ENCODE measurements at regions not wholly inside any gene's neighbourhood (a gene's known extent, or its start where the extent isn't known, plus 50 kb on each side); places are given as distances from the start of the nearest gene placed in this dataset.

DNA sequence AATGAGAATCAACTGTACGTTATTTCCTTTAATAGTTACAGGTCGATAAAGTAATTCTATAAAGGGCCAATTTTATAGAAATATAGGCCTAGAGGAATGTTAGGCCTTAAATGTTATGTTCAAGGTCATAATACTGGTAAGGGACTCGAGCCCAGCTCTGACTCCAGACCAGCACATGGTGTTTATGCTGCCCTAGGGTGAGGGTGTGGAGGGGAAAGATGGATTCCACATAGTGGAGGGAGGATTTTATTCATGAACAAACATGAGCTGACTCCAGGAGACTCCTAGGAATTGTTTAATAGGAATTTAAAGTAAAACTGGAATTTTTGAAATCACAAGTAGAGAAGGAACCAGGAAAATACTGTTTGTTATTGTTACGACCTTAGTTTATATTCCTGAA is 139.9 kb downstream of the LACC1 start:
- Histone ChIP-seq H2BK20ac (ENCODE audit: low read length) (no peak overlapping the region), H2BK12ac (ENCODE audit: low read depth, low read length) (no peak overlapping the region), H2AFZ (ENCODE audit: low read length) (no peak overlapping the region), H3K27ac (ENCODE audit: low read depth, low read length) (no peak overlapping the region), H3K4ac (replicated peaks; ENCODE audit: insufficient read length, low read depth, low read length) (no peak overlapping the region), H3K4me2 (ENCODE audit: insufficient read depth in 1 of 2, low read depth in 2 of 2, low read length in 2 of 2) (no peak overlapping the region), H4K91ac (replicated peaks; ENCODE audit: insufficient read length, low read length) (no peak overlapping the region), H3K23ac (ENCODE audit: insufficient read length) (no peak overlapping the region), H2BK5ac (ENCODE audit: low read depth, low read length) (no peak overlapping the region), H2BK120ac (replicated peaks; ENCODE audit: low read depth, low read length) (no peak overlapping the region), H3K36me3 (ENCODE audit: control insufficient read depth in 2 of 4, insufficient read depth in 4 of 4, low read length in 3 of 4) (no peaks in the 10 kb centered on the region), H3K4me1 (replicated peaks in 1 of 4; ENCODE audit: control insufficient read depth in 3 of 4, insufficient read depth in 4 of 4, low read length in 3 of 4) (no peaks in the 10 kb centered on the region), H3K18ac (ENCODE audit: extremely low read depth, low read length) (no peak overlapping the region), H2BK15ac (ENCODE audit: low read length) (no peak overlapping the region), H4K5ac (ENCODE audit: insufficient read length, low read depth, low read length) (no peak overlapping the region), H2AK5ac (ENCODE audit: low read depth, low read length) (no peak overlapping the region), H3K14ac (ENCODE audit: insufficient read length) (no peak overlapping the region), H3K27me3 (replicated peaks in 1 of 4; ENCODE audit: control insufficient read depth in 3 of 4, extremely low read depth in 1 of 4, insufficient read depth in 3 of 4, low read length in 3 of 4) (peaks cover 0 to 1% (median 0%) of the 10 kb centered on the region in 4 experiments; a peak in 1 of 7 replicates), H3K79me1 (ENCODE audit: low read depth, low read length) (no peaks in the 10 kb centered on the region), H3K4me3 (ENCODE audit: extremely low read depth in 1 of 4, insufficient read depth in 2 of 4, low read depth in 3 of 4, low read length in 4 of 4) (no peak overlapping the region), H4K8ac (ENCODE audit: extremely low read depth, insufficient read depth, low read length) (no peak overlapping the region), H3K79me2 (ENCODE audit: control insufficient read depth in 1 of 2, insufficient read depth in 2 of 2, low read length in 2 of 2) (no peaks in the 10 kb centered on the region), H3K9me3 (ENCODE audit: insufficient read depth in 2 of 2, low read depth in 1 of 2, low read length in 1 of 2) (no peaks in the 10 kb centered on the region), H3K56ac (replicated peaks; ENCODE audit: insufficient read length, low read depth, low read length) (no peak overlapping the region), H3K23me2 (ENCODE audit: low read depth, low read length) (no peaks in the 10 kb centered on the region; the same call in 1 of the 2 replicates), H4K20me1 (replicated peaks in 1 of 2; ENCODE audit: control insufficient read depth in 1 of 2, insufficient read depth in 2 of 2, low read length in 2 of 2) (no peaks in the 10 kb centered on the region), H3K9ac (replicated peaks in 1 of 4; ENCODE audit: extremely low read depth in 1 of 4, low read depth in 3 of 4, low read length in 3 of 4) (no peak overlapping the region)
- FAIRE-seq = no peak
- WGBS, 2 experiments (ENCODE audit: extremely low coverage in 1 of 2, insufficient coverage in 1 of 2, insufficient read length in 1 of 2, insufficient replicate concordance in 2 of 2, low coverage in 1 of 2, low lambda C conversion rate in 2 of 2, missing lambda C conversion rate in 1 of 2) = 96% methylated on average over 4 of the region's 4 CpGs; no CpG with 5 or more reads in 1 of the 2 experiments
- ChIA-PET CTCF (ENCODE audit: partially characterized antibody) (interaction anchor here (0.8 to 1.6 kb wide), 3 partner anchors 9 to 87 kb away, joined by 3 to 5 read pairs (median 3); no protein-coding TSS in a partner anchor), POLR2A (ENCODE audit: partially characterized antibody) (no interaction called here)
- no peak for DNase-seq (ENCODE audit: low read depth in 1 of 2, low spot score in 2 of 2)
- TF ChIP-seq EZH2 (IDR thresholded peaks at IDR 0.05; ENCODE audit: low read depth, low read length, severe bottlenecking) (no peak), SIX5 (IDR thresholded peaks at IDR 0.05; ENCODE audit: low read depth, low read length) (no peak), RXRA (IDR thresholded peaks at IDR 0.05; ENCODE audit: insufficient read depth, low read depth, low read length) (no peak), EP300 (IDR thresholded peaks at IDR 0.05; ENCODE audit: borderline replicate concordance in 1 of 2, low read depth in 2 of 2, low read length in 2 of 2) (no peak), TAF7 (optimal IDR thresholded peaks at IDR 0.05; ENCODE audit: borderline replicate concordance, low read depth, low read length) (no peak), KDM4A (IDR thresholded peaks at IDR 0.05; ENCODE audit: low read depth, low read length, severe bottlenecking) (no peak), EGR1 (IDR thresholded peaks at IDR 0.05; ENCODE audit: borderline replicate concordance, low read depth, low read length) (no peak), POLR2A (IDR thresholded peaks at IDR 0.05; ENCODE audit: control extremely low read depth in 1 of 2, low read depth in 2 of 2, low read length in 2 of 2) (no peak), NANOG (IDR thresholded peaks at IDR 0.05; ENCODE audit: insufficient read depth, low read depth, low read length, poor library complexity, severe bottlenecking) (no peak), CHD1 (IDR thresholded peaks at IDR 0.05; ENCODE audit: low read depth, low read length) (no peak), TBP (IDR thresholded peaks at IDR 0.05; ENCODE audit: low read depth, low read length) (no peak), KDM5A (IDR thresholded peaks at IDR 0.05; ENCODE audit: low read length) (no peak)
- TF ChIP-seq, protein P1, sequence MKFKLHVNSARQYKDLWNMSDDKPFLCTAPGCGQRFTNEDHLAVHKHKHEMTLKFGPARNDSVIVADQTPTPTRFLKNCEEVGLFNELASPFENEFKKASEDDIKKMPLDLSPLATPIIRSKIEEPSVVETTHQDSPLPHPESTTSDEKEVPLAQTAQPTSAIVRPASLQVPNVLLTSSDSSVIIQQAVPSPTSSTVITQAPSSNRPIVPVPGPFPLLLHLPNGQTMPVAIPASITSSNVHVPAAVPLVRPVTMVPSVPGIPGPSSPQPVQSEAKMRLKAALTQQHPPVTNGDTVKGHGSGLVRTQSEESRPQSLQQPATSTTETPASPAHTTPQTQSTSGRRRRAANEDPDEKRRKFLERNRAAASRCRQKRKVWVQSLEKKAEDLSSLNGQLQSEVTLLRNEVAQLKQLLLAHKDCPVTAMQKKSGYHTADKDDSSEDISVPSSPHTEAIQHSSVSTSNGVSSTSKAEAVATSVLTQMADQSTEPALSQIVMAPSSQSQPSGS (IDR thresholded peaks at IDR 0.05; ENCODE audit: low read length) = no peak
